IMR-90 (cell line): ENCODE measurements at regions not wholly inside any gene's neighbourhood (a gene's known extent, or its start where the extent isn't known, plus 50 kb on each side); places are given as distances from the start of the nearest gene placed in this dataset.

ENCODE experiments used
- ATAC-seq: fragments of 200-7000 bp; cut with Tn5 transposase; 2 replicates; pipeline ENCODE4 v1.9.1; 2020; ENCODE audit warnings: low read depth, mild to moderate bottlenecking, moderate library complexity
- BruUV-seq: library from RNA; stranded (reverse); fragments of 400-500 nt; replicated peaks from 2 replicates; lab custom pipeline; 2021; lab: Mats Ljungman, UMichigan
- CTCF ChIA-PET: fragments of 300-600 bp; formaldehyde crosslinking; extraction: SDS; loops from one replicate; lab custom pipeline; 2021; ENCODE audit warnings: antibody characterized with exemption; lab: Yijun Ruan, JAX
- POLR2A ChIA-PET: fragments of 300-600 bp; sonication (Branson Sonifier 250); formaldehyde crosslinking; loops from one replicate; lab custom pipeline; 2022; ENCODE audit warnings: antibody characterized with exemption; ENCODE audit not compliant: unreplicated experiment; lab: Charles Lee
- DNase-seq: peaks from one replicate; pipeline ENCODE4 v3.0.0; 2013
- H2AFZ ChIP-seq: replicated peaks from 2 replicates; pipeline ENCODE3; 2013; ENCODE audit warnings: low read length, mild to moderate bottlenecking; ENCODE audit not compliant: poor library complexity
- H2AK5ac ChIP-seq: 2 replicates; pipeline ENCODE4 v1.6.1; 2013; ENCODE audit warnings: low read depth, low read length, inconsistent platforms
- H2AK9ac ChIP-seq: replicated peaks from 2 replicates; pipeline ENCODE3; 2013; ENCODE audit warnings: mild to moderate bottlenecking, low read depth, low read length, moderate library complexity; ENCODE audit not compliant: poor library complexity
- H2BK120ac ChIP-seq: 2 replicates; pipeline ENCODE4 v1.6.1; 2013; ENCODE audit warnings: low read depth, low read length, inconsistent platforms
- H2BK15ac ChIP-seq: 3 replicates; pipeline ENCODE4 v1.6.1; 2013; ENCODE audit warnings: low read depth, low read length, inconsistent platforms
- H2BK20ac ChIP-seq: 2 replicates; pipeline ENCODE4 v1.6.1; 2013; ENCODE audit warnings: low read depth, mild to moderate bottlenecking, inconsistent platforms, low read length, moderate library complexity
- H2BK5ac ChIP-seq: 2 replicates; pipeline ENCODE4 v1.6.1; 2013; ENCODE audit warnings: mild to moderate bottlenecking, low read depth, low read length, inconsistent platforms; ENCODE audit not compliant: poor library complexity, severe bottlenecking
- H3K14ac ChIP-seq: replicated peaks from 2 replicates; pipeline ENCODE4 v1.6.1; 2013; ENCODE audit warnings: low read depth, low read length, inconsistent platforms
- H3K18ac ChIP-seq: 2 replicates; pipeline ENCODE4 v1.6.1; 2013; ENCODE audit warnings: low read depth, low read length, control low read depth
- H3K23ac ChIP-seq: 2 replicates; pipeline ENCODE4 v1.6.1; 2013; ENCODE audit warnings: low read depth, low read length, inconsistent platforms
- H3K27ac ChIP-seq: 2 replicates; pipeline ENCODE4 v1.5.1; 2013; ENCODE audit warnings: mild to moderate bottlenecking, control low read depth, low read length; ENCODE audit not compliant: insufficient read depth
- H3K27me3 ChIP-seq: 2 replicates; pipeline ENCODE4 v1.6.1; 2013; ENCODE audit warnings: low read length; ENCODE audit not compliant: control insufficient read depth, insufficient read depth
- H3K36me3 ChIP-seq: 2 replicates; pipeline ENCODE4 v1.6.1; 2013; ENCODE audit warnings: low read length, mixed read lengths; ENCODE audit not compliant: control insufficient read depth, insufficient read depth
- H3K4ac ChIP-seq: 2 replicates; pipeline ENCODE4 v1.6.1; 2013; ENCODE audit warnings: low read depth, low read length, inconsistent platforms
- H3K4me1 ChIP-seq: 2 replicates; pipeline ENCODE4 v1.6.1; 2013; ENCODE audit warnings: low read length, mixed read lengths; ENCODE audit not compliant: control insufficient read depth, insufficient read depth
- H3K4me2 ChIP-seq: 2 replicates; pipeline ENCODE4 v1.6.1; 2013; ENCODE audit warnings: low read depth, mild to moderate bottlenecking, control low read depth, low read length, moderate library complexity
- H3K4me3 ChIP-seq: 2 replicates; pipeline ENCODE4 v1.5.1; 2013; ENCODE audit warnings: low read depth, mild to moderate bottlenecking, control low read depth, low read length, moderate library complexity; ENCODE audit not compliant: insufficient read depth
- H3K56ac ChIP-seq: 2 replicates; pipeline ENCODE4 v1.6.1; 2013; ENCODE audit warnings: low read length, inconsistent platforms; ENCODE audit not compliant: insufficient read depth; ENCODE audit errors: extremely low read depth
- H3K79me1 ChIP-seq, 2 experiments: 2 replicates each; pipeline ENCODE4 v1.6.1; 2013; ENCODE audit warnings: low read length in 2 of 2, inconsistent platforms in 1 of 2, low read depth in 1 of 2
- H3K9ac ChIP-seq: 2 replicates; pipeline ENCODE4 v1.6.1; 2013; ENCODE audit warnings: low read depth, low read length, control low read depth
- H3K9me1 ChIP-seq: 2 replicates; pipeline ENCODE4 v1.6.1; 2013; ENCODE audit warnings: low read length, inconsistent platforms; ENCODE audit not compliant: insufficient read depth
- H3K9me3 ChIP-seq: 2 replicates; pipeline ENCODE4 v1.6.1; 2013; ENCODE audit warnings: low read length; ENCODE audit not compliant: control insufficient read depth, insufficient read depth
- H4K20me1 ChIP-seq: 2 replicates; pipeline ENCODE4 v1.6.1; 2013; ENCODE audit warnings: low read length, inconsistent platforms; ENCODE audit not compliant: insufficient read depth
- H4K5ac ChIP-seq: 2 replicates; pipeline ENCODE4 v1.6.1; 2013; ENCODE audit warnings: mild to moderate bottlenecking, low read depth, low read length, control low read depth
- H4K8ac ChIP-seq, 2 experiments: 2 replicates each; pipeline ENCODE4 v1.6.1; 2013; ENCODE audit warnings: low read depth in 2 of 2, low read length in 2 of 2, control low read depth in 1 of 2, inconsistent platforms in 1 of 2
- H4K91ac ChIP-seq: 2 replicates; pipeline ENCODE4 v1.6.1; 2013; ENCODE audit warnings: low read depth, low read length, inconsistent platforms; ENCODE audit not compliant: insufficient read depth
- CEBPB ChIP-seq: IDR thresholded peaks from 2 replicates; pipeline ENCODE4 v1.6.1; 2012; ENCODE audit warnings: low read depth, low read length, improper control_type of control experiment
- NFE2L2 ChIP-seq: fragments of 150-350 bp; IDR thresholded peaks from 2 replicates; pipeline ENCODE4 v1.6.1; 2016; ENCODE audit warnings: low read depth, mild to moderate bottlenecking, low read length
- WGBS, 2 experiments: methylation state at CpG; one replicate each; pipeline versions ENCODE4 v1.1.5 to v1.1.7; 2013; ENCODE audit warnings: missing lambda C conversion rate in 2 of 2; ENCODE audit not compliant: insufficient read length in 1 of 2; ENCODE audit errors: extremely low coverage in 2 of 2; 5-methylcytosine and 5-hydroxymethylcytosine counted together
- dilution Hi-C: fragments of 300-500 bp; cut with HindIII; formaldehyde crosslinking; loops from one replicate; pipeline ENCODE4 v1.14.3; 2018; ENCODE audit warnings: low sequenced_read_pairs; ENCODE audit not compliant: unreplicated experiment
- in situ Hi-C: fragments of 300-500 bp; cut with MboI; formaldehyde crosslinking; loops from 3 replicates; pipeline ENCODE4 v1.14.3; 2019; ENCODE audit warnings: low sequenced_read_pairs, inconsistent platforms, mixed read lengths
- intact Hi-C: fragments of 100-400 bp; cut with micrococcal nuclease; formaldehyde crosslinking; loops from 2 replicates; pipeline ENCODE4 v1.10.0; 2022

- Histone ChIP-seq H2AK9ac (no peak overlapping the region), H3K18ac (no peak overlapping the region), H3K56ac (no peak overlapping the region), H4K5ac (no peak overlapping the region), H3K27ac (no peak overlapping the region; the same call in 1 of the 2 replicates), H3K9me1 (no peaks in the 10 kb centered on the region), H4K8ac (no peak overlapping the region), H3K79me1 (no peaks in the 10 kb centered on the region), H2BK15ac (no peak overlapping the region), H3K14ac (0 out of 2 replicates have a peak overlapping the region, but pooled peaks have one; percentile 7), H3K9ac (no peak overlapping the region), H2BK120ac (no peak overlapping the region), H2BK20ac (no peak overlapping the region), H2AK5ac (no peak overlapping the region), H3K36me3 (no peaks in the 10 kb centered on the region), H4K91ac (no peak overlapping the region), H3K4me3 (no peak overlapping the region), H3K23ac (no peak overlapping the region), H3K4ac (no peak overlapping the region), H2AFZ (no peak overlapping the region), H4K20me1 (no peaks in the 10 kb centered on the region), H3K4me2 (no peak overlapping the region), H3K4me1 (no peaks in the 10 kb centered on the region), H3K27me3 (no peaks in the 10 kb centered on the region), H2BK5ac (no peak overlapping the region), H3K9me3 (no peaks in the 10 kb centered on the region)
- dilution Hi-C loops, result no loop called here
- intact Hi-C loops, result no loop called here
- ChIA-PET POLR2A (no interaction called here), CTCF (interaction anchor here (0.6 to 1.2 kb wide), 2 partner anchors 8 to 1266 kb away, joined by 3 read pairs; no protein-coding TSS in a partner anchor)
- BruUV-seq, result no TSS peak
- WGBS, 2 experiments, result no CpG with 5 or more reads among the region's 1 CpG
- TF ChIP-seq CEBPB (0 out of 2 replicates have a peak, but pooled peaks have one; percentile 18), NFE2L2 (no peak)
- peak; percentile 53 for ATAC-seq
- in situ Hi-C loops, result no loop called here
- DNase-seq, result peak; percentile 22
Observed at GRCh38 chr4:127335073-127335620, 297.6 kb upstream of the INTU start.
